Chondrocyte (in vitro differentiated cells): ENCODE measurements at regions not wholly inside any gene's neighbourhood (a gene's known extent, or its start where the extent isn't known, plus 50 kb on each side); places are given as distances from the start of the nearest gene placed in this dataset.

Experiments
- DNase-seq: peaks from one replicate; pipeline ENCODE4 v3.0.0; 2021; ENCODE audit warnings: mixed read lengths, low spot score
- H3K27ac Mint-ChIP-seq: one replicate; pipeline ENCODE4 v1.8.0; 2021; ENCODE audit warnings: mild to moderate bottlenecking, moderate library complexity, mixed read lengths; ENCODE audit not compliant: unreplicated experiment
- H3K27me3 Mint-ChIP-seq: 2 replicates; pipeline ENCODE4 v1.8.0; 2021; ENCODE audit warnings: low read depth, mixed read lengths
- H3K36me3 Mint-ChIP-seq: 2 replicates; pipeline ENCODE4 v1.8.0; 2021; ENCODE audit warnings: low read depth, mixed read lengths
- H3K4me1 Mint-ChIP-seq: 2 replicates; pipeline ENCODE4 v1.8.0; 2021; ENCODE audit warnings: low read depth, mild to moderate bottlenecking, mixed read lengths
- H3K4me3 Mint-ChIP-seq: one replicate; pipeline ENCODE4 v1.8.0; 2021; ENCODE audit warnings: mild to moderate bottlenecking, moderate library complexity, mixed read lengths; ENCODE audit not compliant: unreplicated experiment
- H3K9me3 Mint-ChIP-seq: 2 replicates; pipeline ENCODE4 v1.8.0; 2021; ENCODE audit warnings: low read depth, mixed read lengths
- TF ChIP-seq, protein P1 (sequence below): fragments of 200-600 bp; sonication (generic); IDR thresholded peaks from 2 replicates; pipeline ENCODE4 v1.5.0; 2021; ENCODE audit warnings: antibody characterized with exemption, mild to moderate bottlenecking, moderate library complexity

DNA sequence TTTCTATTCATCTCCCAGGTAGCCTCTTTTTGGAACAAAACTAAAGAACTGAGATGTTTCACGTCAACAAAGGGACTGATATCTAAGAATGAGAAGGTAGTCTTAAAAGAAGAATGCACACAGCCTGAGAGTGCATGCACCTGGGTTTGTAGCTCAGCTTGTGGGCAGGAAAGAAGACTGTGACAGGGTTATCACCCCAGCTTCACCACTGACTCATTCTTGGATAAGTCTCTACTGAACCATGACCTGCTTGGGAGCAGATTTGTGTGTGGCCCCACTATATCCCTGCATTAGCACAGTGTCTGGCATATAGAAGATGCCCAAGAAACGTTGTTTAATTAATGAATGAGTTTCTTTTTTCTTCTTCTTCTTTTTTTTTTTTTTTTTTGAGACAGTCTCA, 187.5 kb downstream of the GPAM start:
- no peak overlapping the region for H3K4me3 Mint-ChIP-seq
- no peaks in the 10 kb centered on the region for H3K4me1 Mint-ChIP-seq
- TF ChIP-seq, protein P1, sequence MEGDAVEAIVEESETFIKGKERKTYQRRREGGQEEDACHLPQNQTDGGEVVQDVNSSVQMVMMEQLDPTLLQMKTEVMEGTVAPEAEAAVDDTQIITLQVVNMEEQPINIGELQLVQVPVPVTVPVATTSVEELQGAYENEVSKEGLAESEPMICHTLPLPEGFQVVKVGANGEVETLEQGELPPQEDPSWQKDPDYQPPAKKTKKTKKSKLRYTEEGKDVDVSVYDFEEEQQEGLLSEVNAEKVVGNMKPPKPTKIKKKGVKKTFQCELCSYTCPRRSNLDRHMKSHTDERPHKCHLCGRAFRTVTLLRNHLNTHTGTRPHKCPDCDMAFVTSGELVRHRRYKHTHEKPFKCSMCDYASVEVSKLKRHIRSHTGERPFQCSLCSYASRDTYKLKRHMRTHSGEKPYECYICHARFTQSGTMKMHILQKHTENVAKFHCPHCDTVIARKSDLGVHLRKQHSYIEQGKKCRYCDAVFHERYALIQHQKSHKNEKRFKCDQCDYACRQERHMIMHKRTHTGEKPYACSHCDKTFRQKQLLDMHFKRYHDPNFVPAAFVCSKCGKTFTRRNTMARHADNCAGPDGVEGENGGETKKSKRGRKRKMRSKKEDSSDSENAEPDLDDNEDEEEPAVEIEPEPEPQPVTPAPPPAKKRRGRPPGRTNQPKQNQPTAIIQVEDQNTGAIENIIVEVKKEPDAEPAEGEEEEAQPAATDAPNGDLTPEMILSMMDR = no peak
- no peaks in the 10 kb centered on the region for H3K36me3 Mint-ChIP-seq
- H3K27ac Mint-ChIP-seq = no peak overlapping the region
- peaks cover 3% of the 10 kb centered on the region for H3K9me3 Mint-ChIP-seq
- no peak for DNase-seq
- peaks cover 2% of the 10 kb centered on the region for H3K27me3 Mint-ChIP-seq

DNA sequence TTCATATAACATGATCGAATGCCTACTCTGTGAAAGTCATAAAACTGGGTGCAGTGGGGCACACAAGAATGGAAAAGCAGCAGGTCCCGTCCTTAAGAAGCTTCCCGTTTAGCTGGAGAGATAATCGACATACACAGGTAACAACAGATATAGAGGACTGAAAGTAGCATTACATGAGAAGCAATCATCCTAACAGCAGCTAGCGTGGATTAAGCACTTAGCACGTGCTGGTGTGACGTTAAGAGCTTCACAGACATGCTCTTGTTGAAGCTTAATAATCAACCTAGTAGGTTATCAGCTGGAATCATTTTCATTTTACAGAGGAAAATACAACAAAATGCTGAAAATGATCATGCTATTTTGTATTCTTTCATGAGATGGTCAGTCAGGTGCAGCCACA, 184.8 kb downstream of the GPAM start:
- Mint-ChIP-seq H3K9me3 (peaks cover 7% of the 10 kb centered on the region), H3K4me1 (no peaks in the 10 kb centered on the region), H3K4me3 (no peak overlapping the region), H3K36me3 (no peaks in the 10 kb centered on the region), H3K27me3 (no peaks in the 10 kb centered on the region), H3K27ac (no peak overlapping the region)
- TF ChIP-seq, protein P1 = no peak
- DNase-seq = no peak

DNA sequence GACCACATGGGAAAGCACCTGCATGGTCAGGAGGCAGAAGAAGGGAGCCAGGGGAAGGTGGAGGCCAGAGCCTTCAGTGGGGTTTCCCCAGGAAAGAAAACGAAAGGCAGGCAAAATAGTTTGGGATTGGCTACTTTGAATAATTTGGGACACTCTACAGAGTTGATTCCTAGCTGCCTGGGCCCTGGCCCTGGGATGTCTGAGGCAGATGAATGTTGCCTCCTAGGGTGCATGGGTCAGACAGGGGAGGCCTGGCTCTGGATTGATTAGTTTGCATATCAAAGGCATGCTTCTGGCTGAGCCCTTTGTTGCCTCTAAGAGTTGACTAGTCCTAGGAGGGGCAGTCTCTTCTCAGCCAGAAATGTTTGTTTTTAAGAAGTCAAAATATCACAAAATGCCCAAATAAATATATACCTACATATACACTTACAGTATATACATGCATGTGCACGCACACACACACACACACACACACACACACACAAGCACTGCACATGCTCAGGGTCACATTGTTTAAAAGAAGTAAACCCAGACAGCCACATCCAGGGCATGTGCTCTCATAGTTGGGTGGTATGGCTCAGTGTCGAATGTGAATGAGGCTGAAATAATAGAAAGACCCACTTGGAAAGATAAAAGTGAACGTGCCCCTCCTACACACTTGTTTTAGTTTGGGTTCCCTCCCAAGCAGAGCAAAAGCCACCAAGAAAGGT, 184.2 kb downstream of the GPAM start:
- H3K9me3 Mint-ChIP-seq = peaks cover 7% of the 10 kb centered on the region
- no peak overlapping the region for H3K27ac Mint-ChIP-seq
- H3K27me3 Mint-ChIP-seq = no peaks in the 10 kb centered on the region
- no peaks in the 10 kb centered on the region for H3K4me1 Mint-ChIP-seq
- DNase-seq = no peak
- no peak overlapping the region for H3K4me3 Mint-ChIP-seq
- TF ChIP-seq, protein P1 = no peak
- H3K36me3 Mint-ChIP-seq = no peaks in the 10 kb centered on the region

DNA sequence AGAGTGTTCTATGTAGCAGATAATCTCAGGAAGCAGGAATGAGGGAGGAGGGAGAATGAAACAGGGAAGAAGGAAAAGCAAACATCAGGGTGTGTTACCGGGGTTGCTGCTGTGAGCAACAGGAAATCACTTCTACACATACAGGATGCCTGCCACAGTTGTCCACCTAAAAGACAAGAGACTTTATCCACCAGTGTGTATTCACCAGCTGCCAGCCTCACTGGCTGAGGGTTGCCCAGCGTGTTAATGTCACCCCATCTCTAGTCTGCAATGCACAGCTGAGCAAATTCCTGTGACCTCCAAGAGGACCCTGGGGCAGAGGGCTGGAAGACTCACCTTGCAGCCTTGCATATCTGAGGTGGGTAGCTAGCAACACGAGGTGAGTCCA, 183.7 kb downstream of the GPAM start:
- Mint-ChIP-seq H3K4me3 (no peak overlapping the region), H3K36me3 (no peaks in the 10 kb centered on the region), H3K9me3 (peaks cover 7% of the 10 kb centered on the region), H3K27ac (no peak overlapping the region), H3K4me1 (no peaks in the 10 kb centered on the region), H3K27me3 (no peaks in the 10 kb centered on the region)
- TF ChIP-seq, protein P1 = no peak
- DNase-seq = no peak

DNA sequence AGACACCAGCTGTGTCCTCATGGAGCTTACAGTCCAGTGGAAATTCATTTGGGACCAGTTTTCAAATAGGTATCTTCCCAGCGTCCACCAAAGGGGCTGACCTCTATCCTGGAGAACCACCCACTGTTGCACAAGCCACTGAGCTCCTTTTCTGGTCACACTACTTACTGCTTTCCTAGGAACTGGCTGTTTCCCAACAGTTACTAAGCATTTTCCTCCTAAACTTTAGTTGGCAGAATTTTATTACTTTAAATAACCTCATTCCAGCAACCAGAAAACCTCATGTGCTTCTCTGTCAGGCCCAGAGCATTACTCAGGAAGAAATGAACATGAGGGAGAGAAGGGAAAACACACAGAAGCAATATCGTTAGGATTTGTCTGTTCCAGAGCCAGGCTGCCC, 183.1 kb downstream of the GPAM start:
- Mint-ChIP-seq H3K27ac (no peak overlapping the region), H3K9me3 (peaks cover 7% of the 10 kb centered on the region), H3K27me3 (no peaks in the 10 kb centered on the region), H3K4me3 (no peak overlapping the region), H3K4me1 (no peaks in the 10 kb centered on the region), H3K36me3 (no peaks in the 10 kb centered on the region)
- TF ChIP-seq, protein P1 = no peak
- DNase-seq = no peak
